ENCODE measurements at regions not wholly inside any gene's neighbourhood (a gene's known extent, or its start where the extent isn't known, plus 50 kb on each side); places are given as distances from the start of the nearest gene placed in this dataset.

DNA sequence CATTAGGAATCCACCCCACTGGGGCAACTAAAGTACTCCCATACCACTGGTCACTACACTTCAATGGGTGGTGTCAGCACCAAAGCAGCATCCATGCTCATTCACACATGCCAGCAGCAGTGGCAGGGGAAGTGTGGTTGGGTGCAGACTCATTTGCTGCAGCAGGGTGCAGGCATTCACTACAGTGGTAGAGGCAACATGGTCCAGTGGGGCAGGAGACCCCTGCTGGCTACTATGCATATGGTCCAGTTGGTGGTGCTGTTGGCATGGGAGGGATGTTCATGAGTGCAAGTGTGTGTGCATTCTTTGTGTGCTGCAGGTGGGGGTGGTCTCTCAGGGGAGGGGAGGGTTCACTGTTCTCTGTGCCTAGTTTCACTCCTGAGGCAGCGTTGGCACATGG, 908.4 kb upstream of the NOVA1 start:
- Histone ChIP-seq H3K9ac (no peak overlapping the region), H3K27ac (no peak overlapping the region), H3K27me3 (no peaks in the 10 kb centered on the region), H3K4me2 (no peak overlapping the region), H3K4me3 (no peak overlapping the region), H3K4me1 (no peaks in the 10 kb centered on the region), H3K9me3 (replicated peaks in 1 of 11) (peaks cover 15 to 35% (median 22%) of the 10 kb centered on the region in 11 experiments; a peak in 20 of 22 replicates), H3K36me3 (no peaks in the 10 kb centered on the region), H4K20me1 (no peaks in the 10 kb centered on the region)
- no peak for TF ChIP-seq Cebpa-rat (IDR thresholded peaks at IDR 0.05)

DNA sequence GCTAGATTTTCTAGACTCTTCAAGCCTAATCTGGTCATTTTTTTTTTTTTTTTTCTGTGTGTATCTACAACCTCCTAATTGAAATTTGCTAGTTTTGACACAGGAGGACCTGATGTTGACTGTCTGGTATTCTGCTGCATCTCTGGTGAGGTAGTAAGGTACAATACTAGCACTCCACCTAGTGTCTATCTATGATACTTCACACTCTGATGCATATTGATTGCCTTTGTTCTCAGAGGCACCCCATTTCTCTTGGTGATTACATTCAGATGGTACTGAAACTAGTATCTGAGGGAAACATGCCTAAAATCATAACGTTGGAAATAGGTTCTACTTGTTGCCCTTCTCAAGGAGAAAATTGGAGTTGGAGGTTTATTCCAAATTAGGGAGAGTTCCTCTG, 930.5 kb upstream of the NOVA1 start:
- no peak for TF ChIP-seq Cebpa-rat (IDR thresholded peaks at IDR 0.05)
- no peaks in the 10 kb centered on the region for H3K4me1 ChIP-seq
- H3K36me3 ChIP-seq: no peaks in the 10 kb centered on the region
- H3K27ac ChIP-seq: no peak overlapping the region
- H3K9ac ChIP-seq: no peak overlapping the region
- H3K27me3 ChIP-seq: no peaks in the 10 kb centered on the region
- no peak overlapping the region for H3K4me2 ChIP-seq
- no peaks in the 10 kb centered on the region for H4K20me1 ChIP-seq
- H3K4me3 ChIP-seq: no peak overlapping the region
- peaks cover 0 to 1% (median under 1%) of the 10 kb centered on the region in 11 experiments; a peak in 6 of 22 replicates for H3K9me3 ChIP-seq (replicated peaks in 1 of 11)

DNA sequence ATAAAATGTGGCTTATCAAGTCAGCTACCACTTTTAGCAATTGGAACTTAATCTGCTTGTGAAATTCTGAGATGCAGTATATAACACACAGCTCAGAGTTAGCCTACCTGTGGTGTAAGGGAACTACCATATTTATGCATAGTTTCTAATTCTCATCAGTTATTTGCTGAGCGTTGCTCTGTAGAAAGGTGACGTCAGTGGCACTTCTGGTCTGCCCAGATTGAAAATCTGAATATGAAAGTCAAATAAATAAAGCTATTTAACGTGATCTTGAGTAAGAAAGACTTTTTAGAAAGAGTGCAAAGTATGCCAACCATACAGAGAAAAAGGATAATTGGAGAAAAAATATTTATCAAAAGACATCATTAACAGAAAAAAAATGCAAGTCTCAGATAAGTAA, 938.9 kb upstream of the NOVA1 start:
- Histone ChIP-seq H3K9ac (no peak overlapping the region), H3K4me1 (no peaks in the 10 kb centered on the region), H3K36me3 (no peaks in the 10 kb centered on the region), H3K27me3 (no peaks in the 10 kb centered on the region), H3K4me2 (no peak overlapping the region), H4K20me1 (no peaks in the 10 kb centered on the region), H3K9me3 (replicated peaks in 1 of 11) (peaks cover 0 to 11% (median 8%) of the 10 kb centered on the region in 11 experiments; a peak in 14 of 22 replicates), H3K4me3 (no peak overlapping the region), H3K27ac (no peak overlapping the region)
- TF ChIP-seq Cebpa-rat (IDR thresholded peaks at IDR 0.05): no peak

DNA sequence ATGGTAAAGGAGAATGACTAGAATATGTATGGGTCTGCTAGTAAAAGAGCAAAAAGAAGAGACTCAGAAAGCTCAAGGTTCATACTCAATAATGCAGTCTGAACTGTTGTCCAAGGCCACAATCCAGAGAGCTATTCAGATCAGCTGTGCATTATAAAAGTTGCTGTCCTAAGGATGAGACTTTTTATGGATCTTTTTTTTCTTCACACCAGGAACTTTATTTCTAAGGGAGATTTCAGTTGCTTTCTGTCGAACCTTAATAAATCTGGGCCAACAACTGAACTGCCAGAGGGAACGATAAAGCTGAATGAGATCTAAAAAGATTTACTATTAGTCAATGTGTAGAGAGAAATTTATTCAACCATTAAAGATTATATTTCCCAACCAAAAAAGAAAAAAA, 948.3 kb upstream of the NOVA1 start:
- no peaks in the 10 kb centered on the region for H3K36me3 ChIP-seq
- H3K4me2 ChIP-seq: no peak overlapping the region
- H3K4me3 ChIP-seq: no peak overlapping the region
- TF ChIP-seq Cebpa-rat (IDR thresholded peaks at IDR 0.05): no peak
- H3K27ac ChIP-seq: no peak overlapping the region
- no peaks in the 10 kb centered on the region for H3K27me3 ChIP-seq
- H3K9me3 ChIP-seq (replicated peaks in 1 of 11): peaks cover 9 to 16% (median 12%) of the 10 kb centered on the region in 11 experiments; a peak in 21 of 22 replicates
- H3K9ac ChIP-seq: no peak overlapping the region
- no peaks in the 10 kb centered on the region for H3K4me1 ChIP-seq
- H4K20me1 ChIP-seq: no peaks in the 10 kb centered on the region

DNA sequence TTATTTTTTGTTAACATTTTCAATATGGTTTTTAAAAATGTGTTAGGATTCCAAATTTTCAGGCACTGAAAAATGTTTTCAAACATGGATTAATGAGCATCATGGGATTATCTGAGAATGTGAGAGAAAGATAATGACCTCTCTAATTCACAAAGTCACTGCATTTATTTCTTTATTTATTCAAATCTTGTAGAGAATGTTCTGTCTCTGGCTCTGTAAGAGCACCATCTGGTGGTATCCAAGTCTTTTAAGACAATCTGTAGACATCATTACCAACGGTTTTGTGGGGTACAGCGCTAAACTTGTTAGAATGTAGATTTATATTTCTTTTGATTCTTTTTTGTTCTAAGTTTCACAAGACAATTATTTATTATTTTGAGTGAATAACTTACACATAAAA, 956.0 kb upstream of the NOVA1 start:
- Histone ChIP-seq H3K9ac (no peak overlapping the region), H4K20me1 (no peaks in the 10 kb centered on the region), H3K27me3 (no peaks in the 10 kb centered on the region), H3K4me1 (no peaks in the 10 kb centered on the region), H3K4me2 (no peak overlapping the region), H3K27ac (no peak overlapping the region), H3K36me3 (no peaks in the 10 kb centered on the region), H3K9me3 (replicated peaks in 1 of 11) (peaks cover 2 to 8% (median 4%) of the 10 kb centered on the region in 11 experiments; a peak in 21 of 22 replicates), H3K4me3 (no peak overlapping the region)
- no peak for TF ChIP-seq Cebpa-rat (IDR thresholded peaks at IDR 0.05)

DNA sequence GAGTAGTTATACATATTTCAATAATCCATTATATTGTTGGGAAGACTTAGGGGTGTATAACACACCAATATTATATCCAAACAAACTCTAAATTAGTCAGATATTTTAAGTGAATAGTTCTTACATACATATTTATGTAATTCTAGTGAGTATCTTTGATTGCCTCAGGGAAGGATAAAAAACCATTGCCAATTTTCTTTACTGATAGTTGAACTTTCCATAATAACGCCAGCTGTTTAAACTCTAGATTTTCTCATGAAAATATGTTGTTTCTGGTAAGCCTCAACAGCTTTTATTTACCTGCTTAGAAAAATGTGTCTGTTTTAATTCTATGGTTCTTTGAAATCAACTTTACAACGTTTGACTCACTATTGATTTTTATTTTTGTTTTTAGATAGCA, 959.6 kb upstream of the NOVA1 start:
- no peaks in the 10 kb centered on the region for H3K36me3 ChIP-seq
- no peaks in the 10 kb centered on the region for H3K9me3 ChIP-seq (replicated peaks in 1 of 11)
- no peak overlapping the region for H3K4me2 ChIP-seq
- no peaks in the 10 kb centered on the region for H3K4me1 ChIP-seq
- H3K4me3 ChIP-seq: no peak overlapping the region
- no peak overlapping the region for H3K9ac ChIP-seq
- H4K20me1 ChIP-seq: no peaks in the 10 kb centered on the region
- no peak for TF ChIP-seq Cebpa-rat (IDR thresholded peaks at IDR 0.05)
- no peaks in the 10 kb centered on the region for H3K27me3 ChIP-seq
- no peak overlapping the region for H3K27ac ChIP-seq

DNA sequence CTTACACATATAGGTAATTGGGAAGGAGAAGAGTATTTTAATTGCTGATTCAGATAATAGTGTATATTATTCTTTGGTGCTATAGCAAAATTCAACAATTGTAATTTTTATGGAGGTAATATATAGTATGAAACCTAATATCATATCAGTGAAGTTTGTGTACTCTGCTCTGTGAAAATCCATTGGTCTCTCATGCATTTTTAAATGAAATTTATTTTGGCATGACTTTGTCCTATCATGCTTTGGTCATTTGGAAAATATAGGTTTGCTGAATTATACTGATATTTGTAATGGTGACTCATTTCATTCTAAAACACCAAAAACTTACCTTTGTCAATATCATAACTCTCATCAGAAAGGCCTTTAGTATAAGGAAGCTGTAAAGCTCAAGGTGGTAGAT, 962.0 kb upstream of the NOVA1 start:
- Histone ChIP-seq H3K27ac (no peak overlapping the region), H3K4me1 (no peaks in the 10 kb centered on the region), H3K36me3 (no peaks in the 10 kb centered on the region), H3K4me2 (no peak overlapping the region), H3K27me3 (no peaks in the 10 kb centered on the region), H4K20me1 (no peaks in the 10 kb centered on the region), H3K9me3 (replicated peaks in 1 of 11) (no peaks in the 10 kb centered on the region), H3K4me3 (no peak overlapping the region), H3K9ac (no peak overlapping the region)
- no peak for TF ChIP-seq Cebpa-rat (IDR thresholded peaks at IDR 0.05)

DNA sequence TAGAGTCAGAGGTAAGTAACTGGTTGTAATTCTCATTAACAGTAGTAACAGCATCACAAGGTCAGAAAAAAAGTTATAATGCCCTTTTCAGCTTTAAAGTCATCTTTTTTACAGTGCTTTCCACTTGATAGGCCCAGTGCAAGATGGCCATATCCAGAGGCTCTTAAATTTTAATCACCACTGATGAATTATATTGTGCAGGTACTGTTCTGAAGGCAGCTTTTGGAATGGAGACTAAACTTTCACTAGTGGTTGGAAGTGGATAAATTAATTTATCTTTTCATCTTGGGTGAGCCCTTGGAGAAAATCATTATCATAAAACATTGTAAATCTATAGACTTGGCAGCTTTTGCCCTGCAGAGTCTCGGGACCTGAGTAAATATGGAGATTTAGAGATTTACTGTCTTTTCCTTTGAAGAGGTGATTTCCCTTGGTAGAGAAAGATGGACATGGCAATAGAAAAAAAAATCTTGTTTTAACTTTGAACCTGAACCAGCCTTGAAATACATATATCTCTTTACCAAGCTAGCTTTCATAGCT, 969.1 kb upstream of the NOVA1 start:
- H3K36me3 ChIP-seq: no peaks in the 10 kb centered on the region
- H3K9me3 ChIP-seq (replicated peaks in 1 of 11): no peaks in the 10 kb centered on the region
- no peak overlapping the region for H3K27ac ChIP-seq
- no peak overlapping the region for H3K4me3 ChIP-seq
- no peaks in the 10 kb centered on the region for H4K20me1 ChIP-seq
- no peaks in the 10 kb centered on the region for H3K27me3 ChIP-seq
- no peak overlapping the region for H3K9ac ChIP-seq
- H3K4me2 ChIP-seq: no peak overlapping the region
- H3K4me1 ChIP-seq: no peaks in the 10 kb centered on the region
- no peak for TF ChIP-seq Cebpa-rat (IDR thresholded peaks at IDR 0.05)

DNA sequence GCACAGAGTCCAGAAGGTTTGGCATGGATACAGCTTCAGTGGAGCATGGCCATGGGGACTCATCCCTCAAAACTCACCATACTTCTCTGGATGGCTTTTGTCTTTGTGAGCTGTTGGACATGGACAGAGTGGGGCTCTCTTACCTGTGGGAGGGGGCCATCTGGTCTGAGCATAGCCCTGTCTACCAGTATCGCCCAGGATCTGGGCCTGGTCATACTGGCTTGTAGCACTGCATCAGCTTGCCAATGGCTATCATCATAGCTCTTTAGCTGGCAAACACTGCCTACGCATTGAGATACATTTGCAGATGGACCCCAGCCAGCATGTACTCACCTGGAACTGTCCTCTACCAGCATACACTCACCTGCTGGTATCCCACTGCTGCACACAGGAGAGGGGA, 975.2 kb upstream of the NOVA1 start:
- no peak for TF ChIP-seq Cebpa-rat (IDR thresholded peaks at IDR 0.05)
- no peaks in the 10 kb centered on the region for H3K9me3 ChIP-seq (replicated peaks in 1 of 11)
- no peaks in the 10 kb centered on the region for H3K27me3 ChIP-seq
- H3K27ac ChIP-seq: no peak overlapping the region
- no peaks in the 10 kb centered on the region for H3K4me1 ChIP-seq
- no peaks in the 10 kb centered on the region for H3K36me3 ChIP-seq
- H3K4me2 ChIP-seq: no peak overlapping the region
- H3K4me3 ChIP-seq: no peak overlapping the region
- H3K9ac ChIP-seq: no peak overlapping the region
- H4K20me1 ChIP-seq: no peaks in the 10 kb centered on the region

DNA sequence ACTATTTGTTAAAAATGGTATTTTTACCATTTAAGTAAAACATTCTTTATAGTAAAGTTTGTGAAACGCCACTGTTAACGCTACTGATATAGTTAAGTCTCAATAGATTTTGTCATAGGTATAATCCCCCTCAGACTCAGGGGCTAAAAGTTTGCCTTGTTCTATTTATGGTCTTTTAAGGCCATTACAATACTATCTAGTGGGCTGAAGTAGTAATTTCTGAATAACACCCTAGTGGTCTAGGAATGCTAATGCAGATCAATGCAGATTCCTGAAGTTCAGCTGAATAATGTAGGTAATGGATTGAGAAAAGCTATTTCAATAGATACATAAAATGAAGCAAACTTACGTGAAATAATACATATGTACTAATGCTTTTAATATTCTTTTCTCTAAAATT, 989.3 kb upstream of the NOVA1 start:
- H3K4me2 ChIP-seq: no peak overlapping the region
- no peaks in the 10 kb centered on the region for H3K36me3 ChIP-seq
- no peaks in the 10 kb centered on the region for H4K20me1 ChIP-seq
- H3K4me1 ChIP-seq: no peaks in the 10 kb centered on the region
- no peak for TF ChIP-seq Cebpa-rat (IDR thresholded peaks at IDR 0.05)
- H3K4me3 ChIP-seq: no peak overlapping the region
- no peaks in the 10 kb centered on the region for H3K9me3 ChIP-seq (replicated peaks in 1 of 11)
- no peak overlapping the region for H3K9ac ChIP-seq
- no peak overlapping the region for H3K27ac ChIP-seq
- no peaks in the 10 kb centered on the region for H3K27me3 ChIP-seq
